ENCODE measurements at regions not wholly inside any gene's neighbourhood (a gene's known extent, or its start where the extent isn't known, plus 50 kb on each side); places are given as distances from the start of the nearest gene placed in this dataset.

- no peaks in the 10 kb centered on the region for H3K36me3 ChIP-seq (ENCODE audit: control insufficient read depth, insufficient read depth, low read length)
- no TSS peak for BruUV-seq (replicated peaks)
- H4K20me1 ChIP-seq (replicated peaks; ENCODE audit: control insufficient read depth, insufficient read depth, low read length) = no peaks in the 10 kb centered on the region
- peaks cover 0 to 4% of the 10 kb centered on the region in 2 experiments; a peak in 1 of 5 replicates for H3K4me1 ChIP-seq (replicated peaks in 1 of 2; ENCODE audit: control insufficient read depth in 2 of 2, insufficient read depth in 2 of 2, low read length in 2 of 2)
- DNase-seq (ENCODE audit: extremely low read depth in 1 of 4, low spot score in 3 of 4) (no peak), ATAC-seq (no peak), FAIRE-seq (no peak)
- H2AFZ ChIP-seq (ENCODE audit: low read depth, low read length) = no peak overlapping the region
- intact Hi-C loops (cut with micrococcal nuclease) = no loop called here
- no peak for TF ChIP-seq STAT6 (CRISPR knock-in tag; IDR thresholded peaks at IDR 0.05)
- no peak for TF ChIP-seq PURB (CRISPR knock-in tag; IDR thresholded peaks at IDR 0.05; ENCODE audit: low read depth)
- TF ChIP-seq UBTF (IDR thresholded peaks at IDR 0.05; ENCODE audit: borderline replicate concordance in 1 of 2, low read depth in 2 of 2, low read length in 2 of 2) = no peak
- H3K79me2 ChIP-seq (ENCODE audit: control insufficient read depth, insufficient read depth, low read length) = no peaks in the 10 kb centered on the region
- POLR2A ChIA-PET = no interaction called here
- H3K27me3 ChIP-seq (ENCODE audit: control insufficient read depth in 2 of 2, insufficient read depth in 2 of 2, low read length in 2 of 2) = no peaks in the 10 kb centered on the region
- no peak overlapping the region for H3K4me3 ChIP-seq
- no peak overlapping the region for H3K9ac ChIP-seq (ENCODE audit: insufficient read depth in 1 of 2, low read depth in 2 of 2, low read length in 2 of 2)
- H3K4me2 ChIP-seq (ENCODE audit: insufficient read depth, low read length) = no peak overlapping the region
- no peak overlapping the region for H3K27ac ChIP-seq (ENCODE audit: extremely low read depth, low read depth, low read length)
- H3K9me1 ChIP-seq (ENCODE audit: control insufficient read depth, insufficient read depth, low read length) = no peaks in the 10 kb centered on the region
- peaks cover 4% of the 10 kb centered on the region; the same call in 1 of the 2 replicates for H3K9me3 ChIP-seq (replicated peaks; ENCODE audit: control insufficient read depth, insufficient read depth, low read depth, low read length)
- WGBS (ENCODE audit: insufficient coverage, low coverage, missing lambda C conversion rate) = 11% methylated on average over 2 of the region's 2 CpGs
- in situ Hi-C loops (cut with MboI) = no loop called here
- CTCF ChIA-PET (ENCODE audit: low intra/inter-chr PET ratio) = no interaction called here
These were observed 172.8 kb upstream of the P2RY1 start for GRCh38 chr3:152662157-152662556.

All from K562 (cell line).